ENCODE measurements at regions not wholly inside any gene's neighbourhood (a gene's known extent, or its start where the extent isn't known, plus 50 kb on each side); places are given as distances from the start of the nearest gene placed in this dataset.

- no peak overlapping the region for H3K4me3 ChIP-seq
- no peaks in the 10 kb centered on the region for H3K9me3 ChIP-seq
- no peak for DNase-seq (ENCODE audit: low spot score in 2 of 2)
- H3K4me1 ChIP-seq = peaks cover 21% of the 10 kb centered on the region
- H3K27ac ChIP-seq = no peak overlapping the region
- TF ChIP-seq POLR2A (IDR thresholded peaks at IDR 0.05) (no peak), EP300 (IDR thresholded peaks at IDR 0.05) (no peak), CTCF (IDR thresholded peaks at IDR 0.05) (no peak), POLR2AphosphoS5 (IDR thresholded peaks at IDR 0.05) (no peak)
- 50% methylated on average over 6 of the region's 6 CpGs for WGBS
- no peaks in the 10 kb centered on the region for H3K27me3 ChIP-seq
- no peaks in the 10 kb centered on the region for H3K36me3 ChIP-seq
Measured at GRCh38 chr1:112319371-112320040, 76.5 kb upstream of the CTTNBP2NL start.

GRCh38 chr1:112320058-112320457 lies 76.0 kb upstream of the CTTNBP2NL start:
- TF ChIP-seq CTCF (IDR thresholded peaks at IDR 0.05) = no peak
- no peak for TF ChIP-seq EP300 (IDR thresholded peaks at IDR 0.05)
- no peak for TF ChIP-seq POLR2A (IDR thresholded peaks at IDR 0.05)
- no peak for TF ChIP-seq POLR2AphosphoS5 (IDR thresholded peaks at IDR 0.05)
- no peak overlapping the region for H3K4me3 ChIP-seq
- no peaks in the 10 kb centered on the region for H3K9me3 ChIP-seq
- H3K4me1 ChIP-seq = peaks cover 21% of the 10 kb centered on the region
- DNase-seq (ENCODE audit: low spot score in 2 of 2) = no peak
- H3K27ac ChIP-seq = no peak overlapping the region
- no peaks in the 10 kb centered on the region for H3K36me3 ChIP-seq
- no peaks in the 10 kb centered on the region for H3K27me3 ChIP-seq
- 78% methylated on average over 2 of the region's 2 CpGs for WGBS

- no peaks in the 10 kb centered on the region for H3K36me3 ChIP-seq
- no peak overlapping the region for H3K27ac ChIP-seq
- no peaks in the 10 kb centered on the region for H3K9me3 ChIP-seq
- TF ChIP-seq POLR2AphosphoS5 (IDR thresholded peaks at IDR 0.05) = no peak
- TF ChIP-seq POLR2A (IDR thresholded peaks at IDR 0.05) = no peak
- TF ChIP-seq EP300 (IDR thresholded peaks at IDR 0.05) = no peak
- TF ChIP-seq CTCF (IDR thresholded peaks at IDR 0.05) = no peak
- H3K27me3 ChIP-seq = no peaks in the 10 kb centered on the region
- no peak for DNase-seq (ENCODE audit: low spot score in 2 of 2)
- WGBS = 85% methylated on average over 7 of the region's 7 CpGs
- peaks cover 21% of the 10 kb centered on the region for H3K4me1 ChIP-seq
- no peak overlapping the region for H3K4me3 ChIP-seq
Measured at GRCh38 chr1:112322018-112322417, 74.0 kb upstream of the CTTNBP2NL start.

- Histone ChIP-seq H3K9me3 (no peaks in the 10 kb centered on the region), H3K27ac (no peak overlapping the region), H3K27me3 (no peaks in the 10 kb centered on the region), H3K4me3 (no peak overlapping the region), H3K36me3 (no peaks in the 10 kb centered on the region), H3K4me1 (peaks cover 19% of the 10 kb centered on the region)
- whole genome bisulfite sequencing = 67% methylated on average over 4 of the region's 4 CpGs
- no peak for DNase-seq (ENCODE audit: low spot score in 2 of 2)
- TF ChIP-seq POLR2AphosphoS5 (IDR thresholded peaks at IDR 0.05) (no peak), EP300 (IDR thresholded peaks at IDR 0.05) (no peak), CTCF (IDR thresholded peaks at IDR 0.05) (no peak), POLR2A (IDR thresholded peaks at IDR 0.05) (no peak)
Measured at GRCh38 chr1:112322983-112323678, 72.9 kb upstream of the CTTNBP2NL start.

GRCh38 chr1:112325504-112325903 lies 70.5 kb upstream of the CTTNBP2NL start:
- no peak for TF ChIP-seq POLR2A (IDR thresholded peaks at IDR 0.05)
- no peak for TF ChIP-seq POLR2AphosphoS5 (IDR thresholded peaks at IDR 0.05)
- TF ChIP-seq EP300 (IDR thresholded peaks at IDR 0.05) = no peak
- TF ChIP-seq CTCF (IDR thresholded peaks at IDR 0.05) = no peak
- no peak for DNase-seq (ENCODE audit: low spot score in 2 of 2)
- no peaks in the 10 kb centered on the region for H3K4me1 ChIP-seq
- H3K27me3 ChIP-seq = no peaks in the 10 kb centered on the region
- no peaks in the 10 kb centered on the region for H3K9me3 ChIP-seq
- H3K27ac ChIP-seq = no peak overlapping the region
- 42% methylated on average over 10 of the region's 15 CpGs for WGBS
- no peak overlapping the region for H3K4me3 ChIP-seq
- H3K36me3 ChIP-seq = no peaks in the 10 kb centered on the region

Data from suprapubic skin (tissue), 4 donors.